NCI-H1417 (cell line): ENCODE measurements at regions not wholly inside any gene's neighbourhood (a gene's known extent, or its start where the extent isn't known, plus 50 kb on each side); places are given as distances from the start of the nearest gene placed in this dataset.

Source experiments
- DNase-seq, 3 experiments: peaks; one replicate each; lab custom pipeline; 2025; lab: John Stamatoyannopoulos, UW

DNA sequence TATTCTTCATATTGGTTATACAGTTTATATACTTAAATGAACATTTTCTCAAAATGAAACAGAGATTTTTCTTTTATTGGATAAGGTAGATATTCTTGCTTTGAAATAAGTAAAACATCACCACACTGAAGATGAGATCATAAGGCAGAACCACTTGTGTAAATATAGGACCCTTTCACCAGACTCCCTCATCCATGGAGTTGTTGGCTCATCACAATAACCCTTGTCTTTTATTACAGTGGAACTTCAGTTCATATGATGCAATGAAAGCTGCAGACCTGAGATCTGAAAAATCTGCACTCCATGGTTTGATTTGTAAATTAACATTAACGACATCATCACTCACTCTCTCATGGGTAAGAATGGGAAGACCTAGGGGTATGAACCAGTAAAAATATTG is 51.9 kb upstream of the DBX2 start:
- peak in 1 of 3 experiments; percentile 18 for DNase-seq

DNA sequence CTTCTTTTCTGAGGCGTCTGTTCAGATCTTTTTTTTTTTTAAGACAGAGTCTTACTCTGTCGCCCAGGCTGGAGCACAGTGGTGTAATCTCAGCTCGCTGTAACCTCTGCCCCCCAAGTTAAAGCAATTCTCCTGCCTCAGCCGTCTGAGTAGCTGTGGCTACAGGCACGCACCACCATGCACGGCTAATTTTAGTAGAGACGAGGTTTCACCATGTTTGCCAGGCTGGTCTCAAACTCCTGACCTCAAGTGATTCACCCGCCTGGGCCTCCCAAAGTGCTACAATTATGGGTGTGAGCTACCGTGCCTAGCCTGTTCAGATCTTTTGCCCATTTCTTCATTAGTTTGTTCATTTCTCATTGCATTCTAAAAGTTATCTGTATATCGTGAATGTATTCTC is 55.1 kb upstream of the DBX2 start:
- no peak for DNase-seq

DNA sequence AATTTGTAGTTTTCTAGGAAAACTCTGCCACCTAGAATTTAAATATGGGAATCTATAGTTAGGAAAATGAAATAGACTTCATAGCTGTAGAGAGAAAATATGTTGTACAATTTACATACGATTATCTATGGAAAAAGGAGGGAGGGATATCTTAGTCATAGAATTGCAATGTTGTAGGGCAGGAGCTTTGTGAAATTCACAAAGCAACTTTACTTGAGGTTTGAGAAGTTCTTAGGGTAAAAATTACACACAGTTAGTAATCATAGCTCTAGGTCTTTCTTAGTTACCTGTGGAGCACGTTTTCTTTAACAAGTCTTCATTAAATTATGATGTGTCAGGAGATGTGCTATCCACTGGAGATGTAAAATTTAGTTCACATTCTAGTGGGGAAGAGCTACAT is 61.4 kb upstream of the DBX2 start:
- DNase-seq, result no peak

DNA sequence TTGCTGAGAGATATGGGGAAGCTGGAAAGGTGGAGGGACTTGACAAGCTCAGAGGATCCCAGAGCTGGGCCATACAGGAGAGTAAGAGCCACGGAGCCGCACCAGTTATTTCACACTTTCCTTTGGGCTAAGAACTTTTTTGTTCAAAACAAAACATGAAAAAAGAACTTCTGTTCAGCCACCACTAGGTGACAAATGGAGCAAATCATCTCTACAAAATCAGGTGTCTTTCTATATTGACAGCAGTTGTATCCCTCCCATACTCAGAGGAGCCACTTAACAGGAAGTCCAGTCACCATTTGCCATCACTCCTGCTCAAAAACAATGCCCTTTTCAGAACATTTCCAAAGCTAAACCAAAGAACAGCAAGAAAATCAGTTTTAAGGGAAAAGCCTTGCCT is 70.3 kb upstream of the DBX2 start:
- peak in 1 of 3 experiments; percentile 35 for DNase-seq

DNA sequence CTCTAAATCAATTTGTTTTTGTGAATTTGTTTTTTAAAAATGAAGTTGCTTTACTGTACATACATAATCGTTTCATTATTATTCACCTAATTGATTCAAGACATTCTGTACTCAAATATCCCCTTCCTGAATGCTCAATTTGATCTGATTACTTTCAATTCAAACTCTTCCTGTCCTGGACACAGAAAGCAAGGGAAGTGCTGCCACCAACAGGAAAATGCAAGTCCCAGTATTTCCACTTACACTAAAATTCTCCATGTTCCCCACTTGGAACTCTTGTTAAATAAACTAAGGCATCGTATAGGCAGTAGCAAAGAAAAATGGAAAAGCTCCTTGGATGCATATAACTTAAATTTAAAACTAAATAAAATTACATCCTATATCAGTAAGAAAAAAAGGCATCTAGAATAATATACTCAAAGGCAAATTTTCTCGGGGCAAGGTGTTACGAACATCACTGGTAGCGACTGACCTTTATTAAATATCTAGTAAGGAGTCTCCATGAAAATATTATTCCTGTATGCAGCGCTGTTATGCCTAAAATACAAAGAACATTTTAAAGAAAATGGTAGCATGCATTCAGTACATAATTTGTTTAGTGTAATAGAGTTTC is 72.0 kb upstream of the DBX2 start:
- peak in 1 of 3 experiments; percentile 72 for DNase-seq

DNA sequence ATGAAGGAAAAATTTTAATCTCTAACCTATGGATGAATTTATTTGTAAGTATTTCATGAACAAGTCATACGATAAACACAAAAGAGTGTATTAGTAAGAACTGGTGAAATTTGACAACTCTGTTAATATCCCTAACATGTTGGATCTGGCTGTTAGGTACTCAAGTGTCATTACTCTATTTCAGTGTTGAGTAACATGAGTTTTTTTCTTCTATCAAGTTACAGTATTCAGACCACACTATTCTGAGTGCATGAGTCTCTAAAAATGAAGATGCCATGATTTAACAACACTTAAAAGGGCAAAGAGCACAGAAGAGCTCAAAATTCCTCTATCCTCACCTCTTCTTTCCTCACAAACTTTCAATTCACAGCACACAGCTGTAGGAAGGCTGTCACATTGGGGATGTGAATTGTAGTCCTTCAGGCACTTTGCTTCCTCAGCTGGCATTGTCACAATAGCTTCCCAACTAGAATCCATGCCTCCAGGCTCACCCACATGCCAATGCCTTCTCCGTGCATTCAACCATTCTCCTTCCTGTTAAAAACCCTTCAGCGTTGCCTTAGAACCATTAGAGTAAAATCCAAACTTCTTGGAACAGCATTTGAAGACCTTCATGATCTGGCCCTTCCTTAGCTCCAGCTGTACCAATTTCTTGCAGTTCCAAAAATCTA is 73.7 kb upstream of the DBX2 start:
- no peak for DNase-seq

DNA sequence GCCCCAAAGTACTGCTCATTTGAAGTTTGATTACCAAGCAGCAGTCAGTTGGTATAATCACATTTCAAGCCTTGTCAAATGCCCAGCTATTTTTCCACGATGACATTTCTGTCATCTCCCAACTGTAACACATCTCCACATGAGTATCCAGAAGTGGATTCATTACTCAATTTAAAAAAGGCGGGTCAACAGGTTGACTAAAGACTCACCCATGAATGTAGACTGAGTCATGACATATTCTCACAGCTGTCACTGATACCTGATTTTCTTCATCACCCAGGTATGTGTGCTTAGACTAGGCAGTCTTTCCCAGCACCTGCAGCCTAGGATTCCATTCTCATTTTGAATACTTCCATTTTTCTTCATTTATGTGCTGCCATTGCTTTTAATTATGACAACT is 75.1 kb upstream of the DBX2 start:
- DNase-seq, result no peak

DNA sequence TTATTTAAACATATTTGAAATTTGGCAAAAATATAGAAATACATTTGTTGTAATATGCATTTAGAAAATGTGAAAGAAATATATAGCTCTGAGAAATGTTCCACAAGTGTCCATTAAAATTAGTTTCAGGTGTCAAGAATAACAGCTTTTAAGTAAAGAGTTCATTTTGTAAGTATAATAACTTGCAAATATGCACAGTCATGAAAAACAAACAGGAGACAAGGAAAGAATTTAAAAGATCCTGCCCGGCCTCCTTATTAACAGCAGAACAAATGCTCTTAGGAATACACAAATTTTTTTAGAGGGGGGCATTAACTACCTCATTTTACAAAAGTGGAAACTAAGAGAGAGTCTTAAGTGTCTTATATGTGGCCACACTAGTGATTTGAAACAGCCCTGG is 77.7 kb upstream of the DBX2 start:
- DNase-seq, result no peak

DNA sequence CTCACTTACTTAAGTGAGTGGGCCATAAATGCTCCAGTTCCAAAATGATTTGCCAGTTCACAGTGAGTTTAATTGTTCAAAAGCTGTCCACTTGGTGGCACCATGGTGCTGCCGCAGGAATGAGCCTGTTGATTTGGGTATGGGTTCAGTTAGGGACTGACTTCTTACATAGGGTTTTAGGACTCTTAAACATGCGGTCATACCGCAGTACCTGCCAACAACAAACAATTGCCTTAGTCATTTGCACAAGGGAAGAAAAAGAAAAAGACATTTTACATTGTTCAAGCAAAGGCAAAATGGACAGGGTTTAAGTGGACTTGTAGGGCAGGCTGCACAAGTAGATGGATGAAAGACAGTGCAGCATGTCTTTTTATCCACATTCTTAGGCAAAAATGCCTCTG is 80.0 kb upstream of the DBX2 start:
- DNase-seq, result peak; percentile 50 to 86 (median 80)

DNA sequence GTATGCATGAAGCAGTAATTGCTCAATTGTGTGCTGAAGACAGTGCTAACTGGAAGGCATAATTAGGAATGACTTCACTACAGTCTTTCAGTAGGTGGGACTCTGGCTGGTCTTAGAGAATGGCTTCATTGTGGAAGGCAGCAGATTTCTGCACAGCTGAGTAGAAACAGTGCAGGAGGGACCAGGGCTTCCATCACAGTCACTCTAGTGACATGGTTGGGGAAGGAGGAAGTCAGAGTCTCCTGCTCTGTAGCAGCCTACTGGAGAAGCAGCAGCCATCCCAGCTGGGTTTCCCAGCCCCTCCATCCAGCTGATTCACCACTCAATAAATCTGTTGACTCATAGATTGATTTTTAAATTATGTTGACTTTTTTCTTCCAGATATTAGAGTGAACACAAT is 80.6 kb upstream of the DBX2 start:
- no peak for DNase-seq

DNA sequence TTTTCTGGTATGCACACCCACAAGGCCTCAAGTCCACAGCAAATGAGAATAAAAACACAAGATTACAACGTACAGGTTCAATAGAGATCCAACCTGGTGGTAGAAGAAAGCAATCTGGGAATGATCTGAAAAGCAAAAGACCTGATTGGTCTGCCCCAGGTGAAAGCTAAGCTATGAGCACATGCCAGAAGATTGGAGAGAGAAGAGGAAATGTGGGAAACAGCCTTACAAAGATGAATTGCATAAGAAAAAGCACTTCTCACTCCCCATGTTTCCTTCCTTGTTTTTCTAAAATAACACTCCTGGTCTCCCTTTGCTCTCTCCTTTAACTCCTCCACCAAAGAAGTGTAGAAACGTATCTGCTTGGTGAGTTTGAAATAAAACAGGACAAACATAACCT is 77.3 kb upstream of the ANO6 start:
- no peak for DNase-seq

DNA sequence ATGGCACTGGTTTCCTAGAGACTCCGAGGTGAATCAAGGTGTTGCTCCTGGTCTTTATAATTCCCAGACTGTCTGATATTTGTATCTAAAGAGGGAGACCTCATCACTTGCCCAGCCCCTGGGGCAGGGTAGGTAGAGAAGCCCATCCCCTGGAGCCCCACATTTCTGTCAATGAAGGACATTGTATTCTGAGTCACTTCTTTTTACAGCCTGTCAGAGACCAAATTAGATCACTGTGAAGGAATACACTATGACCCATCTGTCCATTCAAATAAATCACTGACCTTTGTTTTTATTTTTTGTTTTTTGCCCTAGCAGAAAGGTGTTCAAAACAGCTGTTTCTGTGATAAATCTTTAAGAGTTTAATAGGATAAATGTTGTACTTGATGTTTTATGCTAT is 67.9 kb upstream of the ANO6 start:
- DNase-seq, result no peak

DNA sequence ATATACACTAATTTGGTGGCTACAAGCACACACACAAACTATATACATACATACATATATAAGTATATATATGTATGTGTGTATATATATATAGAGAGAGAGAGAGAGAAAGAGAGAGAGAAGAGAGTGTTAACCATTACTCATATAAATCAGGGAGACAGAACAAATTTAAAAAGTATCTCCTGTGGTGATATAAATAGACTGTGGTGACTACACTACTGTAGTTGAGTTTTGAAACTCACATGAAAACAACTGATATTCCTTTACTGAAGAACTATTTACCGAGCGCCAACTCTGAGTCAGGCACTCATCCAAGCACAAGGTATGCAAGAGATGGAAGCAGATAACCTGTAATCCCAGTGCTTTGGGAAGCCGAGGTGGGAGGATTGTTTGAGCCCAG is 67.3 kb upstream of the ANO6 start:
- DNase-seq, result no peak

DNA sequence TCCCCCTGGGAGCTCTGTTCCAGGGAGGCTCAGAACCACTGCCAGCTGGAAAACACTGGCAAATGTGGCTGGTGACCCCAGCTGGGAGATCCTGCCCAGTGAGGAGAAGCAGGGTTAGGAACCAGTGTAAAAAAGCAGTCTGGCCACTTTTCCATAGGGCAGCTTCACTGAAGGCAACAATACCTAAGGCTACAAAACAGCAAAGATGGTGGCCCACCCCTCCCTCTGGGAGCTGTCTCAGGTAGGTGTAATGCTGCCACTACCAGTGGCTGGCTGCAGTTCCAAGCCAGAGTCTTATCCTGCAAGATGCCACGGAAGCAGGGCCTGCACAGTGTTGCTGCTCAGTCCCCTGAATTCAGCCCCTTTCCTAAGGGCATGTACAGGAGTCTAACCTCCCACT is 50.6 kb upstream of the ANO6 start:
- DNase-seq, result no peak

DNA sequence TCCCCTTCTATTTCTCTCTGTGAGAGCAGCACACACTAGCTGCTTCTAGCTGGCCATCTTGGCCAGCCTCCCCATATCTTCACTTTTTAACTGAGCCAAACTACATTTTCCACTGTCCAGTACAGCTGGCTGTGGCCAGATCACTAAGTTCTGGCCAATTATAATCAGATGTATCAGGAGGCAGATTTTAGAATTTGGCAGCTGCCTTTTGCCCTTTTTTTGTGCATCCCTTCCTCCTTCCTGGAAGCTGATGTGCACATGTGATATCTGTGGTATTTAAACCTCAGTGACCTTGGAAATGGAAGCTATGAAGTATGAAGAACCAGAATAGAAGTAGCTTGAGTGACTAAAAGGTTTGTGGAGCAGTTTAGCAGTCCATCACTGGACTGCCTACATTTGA is 49.8 kb upstream of the ANO6 start:
- DNase-seq, result no peak
